ENCODE measurements at regions not wholly inside any gene's neighbourhood (a gene's known extent, or its start where the extent isn't known, plus 50 kb on each side); places are given as distances from the start of the nearest gene placed in this dataset.

DNA sequence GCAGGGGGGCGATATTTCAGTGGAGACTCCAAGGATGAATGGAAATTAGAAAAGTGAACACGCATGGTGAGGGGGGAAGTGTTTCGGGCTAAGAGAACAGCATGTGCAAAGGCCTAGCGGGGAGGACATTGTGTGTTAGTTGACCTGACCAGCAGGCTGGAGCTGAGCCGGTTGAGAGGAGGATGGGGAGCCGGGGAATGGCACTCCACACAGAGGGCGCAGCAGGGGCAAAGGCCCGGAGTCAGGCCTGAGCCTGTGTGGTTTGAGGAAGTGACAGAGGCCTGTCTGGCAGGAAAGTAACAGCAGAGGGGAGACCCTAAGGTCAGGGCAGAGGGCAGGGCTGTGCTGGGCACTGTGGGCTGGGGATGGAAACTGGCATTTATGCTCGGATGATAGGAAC lies 83.2 kb upstream of the ZNF479 start:
- BruUV-seq (replicated peaks), result no TSS peak
- Mint-ChIP-seq H3K27me3 (ENCODE audit: insufficient read depth, unreplicated experiment) (no peaks in the 10 kb centered on the region), H3K36me3 (ENCODE audit: insufficient read depth, unreplicated experiment) (peaks cover 6% of the 10 kb centered on the region), H3K9me3 (ENCODE audit: unreplicated experiment) (peaks cover 55% of the 10 kb centered on the region), H3K27ac (ENCODE audit: low read depth, unreplicated experiment) (no peak overlapping the region), H3K4me1 (ENCODE audit: insufficient read depth, unreplicated experiment) (no peaks in the 10 kb centered on the region), H3K4me3 (ENCODE audit: unreplicated experiment) (no peak overlapping the region)
- DNase-seq (ENCODE audit: unreplicated experiment), result no peak
- TF ChIP-seq, protein P1, sequence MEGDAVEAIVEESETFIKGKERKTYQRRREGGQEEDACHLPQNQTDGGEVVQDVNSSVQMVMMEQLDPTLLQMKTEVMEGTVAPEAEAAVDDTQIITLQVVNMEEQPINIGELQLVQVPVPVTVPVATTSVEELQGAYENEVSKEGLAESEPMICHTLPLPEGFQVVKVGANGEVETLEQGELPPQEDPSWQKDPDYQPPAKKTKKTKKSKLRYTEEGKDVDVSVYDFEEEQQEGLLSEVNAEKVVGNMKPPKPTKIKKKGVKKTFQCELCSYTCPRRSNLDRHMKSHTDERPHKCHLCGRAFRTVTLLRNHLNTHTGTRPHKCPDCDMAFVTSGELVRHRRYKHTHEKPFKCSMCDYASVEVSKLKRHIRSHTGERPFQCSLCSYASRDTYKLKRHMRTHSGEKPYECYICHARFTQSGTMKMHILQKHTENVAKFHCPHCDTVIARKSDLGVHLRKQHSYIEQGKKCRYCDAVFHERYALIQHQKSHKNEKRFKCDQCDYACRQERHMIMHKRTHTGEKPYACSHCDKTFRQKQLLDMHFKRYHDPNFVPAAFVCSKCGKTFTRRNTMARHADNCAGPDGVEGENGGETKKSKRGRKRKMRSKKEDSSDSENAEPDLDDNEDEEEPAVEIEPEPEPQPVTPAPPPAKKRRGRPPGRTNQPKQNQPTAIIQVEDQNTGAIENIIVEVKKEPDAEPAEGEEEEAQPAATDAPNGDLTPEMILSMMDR (IDR thresholded peaks at IDR 0.05; ENCODE audit: unreplicated experiment), result no peak
- CTCF ChIA-PET, result interaction anchor here (0.6 kb wide), 2 partner anchors 107 to 1944 kb away, joined by 4 read pairs; no protein-coding TSS in a partner anchor
- POLR2A ChIA-PET, result no interaction called here
- intact Hi-C loops (cut with micrococcal nuclease), result no loop called here

DNA sequence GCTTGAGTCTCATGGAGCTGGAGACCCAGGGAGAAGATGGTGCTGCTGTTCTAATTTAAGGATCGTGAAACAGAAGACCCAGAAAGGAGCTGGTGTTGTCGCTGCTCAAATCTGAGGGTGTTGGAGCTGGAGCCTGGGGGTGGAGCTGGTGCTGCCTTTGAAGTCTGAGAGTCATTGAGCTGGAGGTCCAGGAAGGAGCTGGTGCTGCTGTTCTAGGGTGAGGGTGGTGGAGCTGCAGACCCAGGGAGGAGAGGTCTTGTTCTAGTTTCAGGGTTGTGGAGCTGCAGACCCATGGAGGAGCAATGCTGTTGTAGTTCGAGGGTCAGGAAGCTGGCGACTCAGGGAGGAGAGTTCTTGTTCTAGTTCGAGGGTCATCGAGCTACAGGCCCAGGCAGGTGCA lies 84.1 kb upstream of the ZNF479 start:
- no TSS peak for BruUV-seq (replicated peaks)
- TF ChIP-seq, protein P1 (IDR thresholded peaks at IDR 0.05; ENCODE audit: unreplicated experiment), result no peak
- Mint-ChIP-seq H3K27ac (ENCODE audit: low read depth, unreplicated experiment) (no peak overlapping the region), H3K27me3 (ENCODE audit: insufficient read depth, unreplicated experiment) (no peaks in the 10 kb centered on the region), H3K9me3 (ENCODE audit: unreplicated experiment) (peaks cover 64% of the 10 kb centered on the region), H3K36me3 (ENCODE audit: insufficient read depth, unreplicated experiment) (peaks cover 6% of the 10 kb centered on the region), H3K4me1 (ENCODE audit: insufficient read depth, unreplicated experiment) (no peaks in the 10 kb centered on the region), H3K4me3 (ENCODE audit: unreplicated experiment) (no peak overlapping the region)
- intact Hi-C loops (cut with micrococcal nuclease), result no loop called here
- ChIA-PET POLR2A (no interaction called here), CTCF (interaction anchor here (0.6 kb wide), 1 partner anchor 106 kb away, joined by 4 read pairs; no protein-coding TSS in a partner anchor)
- DNase-seq (ENCODE audit: unreplicated experiment), result no peak

DNA sequence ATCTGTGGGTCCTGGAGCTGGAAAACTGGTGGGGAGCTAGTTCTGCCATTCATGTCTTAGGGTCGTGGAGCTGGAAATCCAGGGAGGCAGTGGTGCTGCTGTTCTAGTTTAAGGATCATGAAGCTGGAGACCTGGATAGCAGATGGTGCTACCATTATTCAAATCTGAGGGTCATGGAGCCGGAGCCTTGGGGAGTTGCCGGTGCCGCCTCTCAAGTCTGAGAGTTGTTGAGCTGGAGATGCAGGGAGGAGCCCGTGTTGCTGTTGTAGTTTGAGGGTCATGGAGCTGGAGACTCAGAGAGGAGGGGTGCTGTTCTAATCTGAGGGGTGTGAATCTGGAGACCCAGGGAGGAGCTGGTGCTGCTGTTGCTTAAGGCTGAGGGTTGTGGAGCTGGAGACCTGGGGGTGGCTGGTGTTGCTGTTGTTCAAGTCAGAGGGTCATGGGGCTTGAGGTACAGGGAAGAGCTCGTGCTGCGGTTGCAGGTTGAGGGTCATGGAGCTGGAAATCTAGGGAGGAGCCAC lies 86.0 kb upstream of the ZNF479 start:
- no peak overlapping the region for H3K27ac Mint-ChIP-seq (ENCODE audit: low read depth, unreplicated experiment)
- ChIA-PET CTCF (interaction anchor here (1.2 kb wide), 1 partner anchor 11 kb away, joined by 3 read pairs; no protein-coding TSS in a partner anchor), POLR2A (no interaction called here)
- no peaks in the 10 kb centered on the region for H3K36me3 Mint-ChIP-seq (ENCODE audit: insufficient read depth, unreplicated experiment)
- BruUV-seq (replicated peaks), result no TSS peak
- no peak for DNase-seq (ENCODE audit: unreplicated experiment)
- H3K4me1 Mint-ChIP-seq (ENCODE audit: insufficient read depth, unreplicated experiment), result no peaks in the 10 kb centered on the region
- TF ChIP-seq, protein P1 (IDR thresholded peaks at IDR 0.05; ENCODE audit: unreplicated experiment), result no peak
- no peaks in the 10 kb centered on the region for H3K27me3 Mint-ChIP-seq (ENCODE audit: insufficient read depth, unreplicated experiment)
- intact Hi-C loops (cut with micrococcal nuclease), result no loop called here
- H3K4me3 Mint-ChIP-seq (ENCODE audit: unreplicated experiment), result no peak overlapping the region
- H3K9me3 Mint-ChIP-seq (ENCODE audit: unreplicated experiment), result peaks cover 76% of the 10 kb centered on the region

DNA sequence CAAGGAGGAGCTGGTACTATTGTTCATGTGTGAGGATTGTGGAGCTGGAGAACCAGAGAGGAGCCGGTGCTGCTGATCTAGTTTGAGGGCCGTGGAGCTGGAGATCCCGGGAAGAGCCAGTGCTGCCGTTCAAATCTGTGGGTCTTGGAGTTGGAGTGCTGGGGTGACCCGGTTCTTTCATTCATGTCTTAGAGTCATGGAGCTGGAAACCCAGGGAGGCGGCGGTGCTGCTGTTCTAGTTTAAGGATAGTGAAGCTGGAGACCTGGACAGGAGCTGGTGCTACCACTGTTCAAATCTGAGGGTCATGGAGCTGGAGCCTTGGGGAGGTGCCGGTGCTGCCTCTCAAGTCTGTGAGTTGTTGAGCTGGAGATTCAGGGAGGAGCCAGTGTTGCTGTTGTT lies 88.5 kb upstream of the ZNF479 start:
- Mint-ChIP-seq H3K4me1 (ENCODE audit: insufficient read depth, unreplicated experiment) (no peaks in the 10 kb centered on the region), H3K36me3 (ENCODE audit: insufficient read depth, unreplicated experiment) (no peaks in the 10 kb centered on the region), H3K27ac (ENCODE audit: low read depth, unreplicated experiment) (no peak overlapping the region), H3K4me3 (ENCODE audit: unreplicated experiment) (no peak overlapping the region), H3K27me3 (ENCODE audit: insufficient read depth, unreplicated experiment) (no peaks in the 10 kb centered on the region), H3K9me3 (ENCODE audit: unreplicated experiment) (peaks cover 74% of the 10 kb centered on the region)
- intact Hi-C loops (cut with micrococcal nuclease), result no loop called here
- POLR2A ChIA-PET, result no interaction called here
- CTCF ChIA-PET, result no interaction called here
- BruUV-seq (replicated peaks), result no TSS peak
- TF ChIP-seq, protein P1 (IDR thresholded peaks at IDR 0.05; ENCODE audit: unreplicated experiment), result no peak
- no peak for DNase-seq (ENCODE audit: unreplicated experiment)
